ENCODE measurements at regions not wholly inside any gene's neighbourhood (a gene's known extent, or its start where the extent isn't known, plus 50 kb on each side); places are given as distances from the start of the nearest gene placed in this dataset.

DNA sequence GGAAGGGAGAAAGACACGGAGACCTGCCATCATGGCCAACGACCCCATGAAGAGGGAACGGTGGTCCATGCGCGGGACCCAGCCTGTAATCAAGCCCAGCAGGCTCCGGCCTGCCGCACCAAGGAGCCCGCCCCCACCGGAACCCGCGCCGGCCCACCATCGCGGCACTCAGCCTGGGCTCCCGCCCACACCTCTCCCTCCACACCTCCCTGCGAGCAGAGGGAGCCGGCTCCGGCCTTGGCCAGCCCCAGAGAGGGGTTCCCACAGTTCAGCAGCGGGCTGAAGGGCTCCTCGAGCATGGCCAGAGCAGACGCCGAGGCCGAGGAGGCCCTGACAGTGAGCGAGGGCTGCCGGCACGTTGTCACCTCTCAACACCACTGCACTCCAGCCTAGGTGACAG is 1302.8 kb upstream of the CNTN5 start:
- H3K4me3 Mint-ChIP-seq = no peak overlapping the region
- H3K4me1 Mint-ChIP-seq = no peaks in the 10 kb centered on the region
- H3K36me3 Mint-ChIP-seq = no peaks in the 10 kb centered on the region
- no peak overlapping the region for H3K27ac Mint-ChIP-seq
- no peaks in the 10 kb centered on the region for H3K9me3 Mint-ChIP-seq
- H3K27me3 Mint-ChIP-seq = no peaks in the 10 kb centered on the region

DNA sequence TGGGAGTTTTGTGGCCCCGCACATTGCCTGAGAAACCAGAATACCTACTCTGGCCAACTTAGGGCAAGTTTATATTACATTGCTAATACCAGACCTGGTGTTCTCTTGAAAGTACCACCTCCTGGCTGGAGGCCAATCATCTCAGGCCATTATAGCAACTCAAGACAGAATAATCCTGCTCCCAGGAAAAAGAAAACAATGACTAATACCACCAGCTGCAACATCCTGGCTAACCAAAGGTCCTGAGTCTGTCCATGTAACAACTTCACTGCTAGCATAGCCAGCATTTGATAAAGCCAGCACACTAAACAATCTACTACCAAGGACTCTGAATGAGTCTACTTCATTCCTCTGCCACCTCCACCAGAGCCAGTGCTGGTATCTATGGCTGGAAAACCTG is 1298.7 kb upstream of the CNTN5 start:
- H3K4me3 Mint-ChIP-seq = no peak overlapping the region
- H3K36me3 Mint-ChIP-seq = no peaks in the 10 kb centered on the region
- H3K27me3 Mint-ChIP-seq = no peaks in the 10 kb centered on the region
- H3K9me3 Mint-ChIP-seq = peaks cover 6% of the 10 kb centered on the region
- no peaks in the 10 kb centered on the region for H3K4me1 Mint-ChIP-seq
- no peak overlapping the region for H3K27ac Mint-ChIP-seq

DNA sequence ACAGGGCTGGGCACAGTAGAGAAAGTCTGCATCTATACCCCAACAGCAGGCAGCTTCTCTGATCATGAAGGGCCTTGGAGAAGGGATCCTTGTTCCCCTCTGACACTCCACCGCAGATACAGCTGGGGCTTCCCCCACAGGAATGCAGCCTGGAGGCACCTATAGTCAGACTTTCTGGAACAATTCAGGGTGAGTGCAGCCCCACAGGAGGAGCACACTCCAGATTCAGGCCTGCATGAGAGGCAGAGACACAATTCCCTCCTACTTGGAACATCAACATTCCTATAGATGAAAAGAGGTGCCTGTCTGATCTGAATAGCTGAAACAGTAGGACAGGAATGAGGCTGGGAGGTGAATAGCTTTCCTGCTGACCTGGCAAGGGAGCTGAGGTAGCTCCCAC is 1298.0 kb upstream of the CNTN5 start:
- Mint-ChIP-seq H3K4me3 (no peak overlapping the region), H3K36me3 (no peaks in the 10 kb centered on the region), H3K27ac (no peak overlapping the region), H3K9me3 (peaks cover 6% of the 10 kb centered on the region), H3K27me3 (no peaks in the 10 kb centered on the region), H3K4me1 (no peaks in the 10 kb centered on the region)

DNA sequence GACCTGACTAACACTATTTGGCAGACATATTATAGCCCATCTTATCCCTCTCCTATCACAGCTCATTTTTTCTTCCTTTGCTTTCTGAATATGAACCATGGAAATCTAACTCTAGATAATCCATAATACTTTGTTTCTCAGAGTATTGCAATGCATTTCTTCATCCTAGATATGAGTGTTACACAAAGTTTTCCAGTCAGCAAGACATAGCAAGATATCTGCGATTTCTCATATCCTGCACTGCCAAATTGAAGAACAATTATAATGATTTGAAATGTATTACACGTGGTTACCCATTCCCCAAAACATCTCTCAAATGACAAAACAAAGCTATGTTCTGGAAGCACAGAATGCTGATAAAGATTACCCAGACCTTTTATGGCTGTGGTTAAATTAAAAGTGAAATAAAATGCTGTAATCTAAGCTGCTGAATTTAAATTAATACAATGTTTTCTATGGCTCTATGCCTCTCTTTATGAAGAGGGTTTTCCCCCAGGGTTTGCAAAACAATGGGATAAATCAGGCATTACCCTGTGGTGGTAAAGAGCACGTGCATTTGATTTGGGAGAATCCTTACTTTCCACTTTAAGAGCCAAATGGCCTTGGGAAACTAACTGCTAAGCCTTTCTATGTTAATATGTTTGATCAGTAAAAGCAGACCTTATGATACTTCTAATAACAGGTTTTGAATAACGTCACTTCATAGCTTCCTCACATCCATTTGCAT is 1291.0 kb upstream of the CNTN5 start:
- H3K27ac Mint-ChIP-seq = no peak overlapping the region
- no peaks in the 10 kb centered on the region for H3K27me3 Mint-ChIP-seq
- H3K36me3 Mint-ChIP-seq = no peaks in the 10 kb centered on the region
- peaks cover 17% of the 10 kb centered on the region for H3K9me3 Mint-ChIP-seq
- H3K4me1 Mint-ChIP-seq = no peaks in the 10 kb centered on the region
- no peak overlapping the region for H3K4me3 Mint-ChIP-seq

DNA sequence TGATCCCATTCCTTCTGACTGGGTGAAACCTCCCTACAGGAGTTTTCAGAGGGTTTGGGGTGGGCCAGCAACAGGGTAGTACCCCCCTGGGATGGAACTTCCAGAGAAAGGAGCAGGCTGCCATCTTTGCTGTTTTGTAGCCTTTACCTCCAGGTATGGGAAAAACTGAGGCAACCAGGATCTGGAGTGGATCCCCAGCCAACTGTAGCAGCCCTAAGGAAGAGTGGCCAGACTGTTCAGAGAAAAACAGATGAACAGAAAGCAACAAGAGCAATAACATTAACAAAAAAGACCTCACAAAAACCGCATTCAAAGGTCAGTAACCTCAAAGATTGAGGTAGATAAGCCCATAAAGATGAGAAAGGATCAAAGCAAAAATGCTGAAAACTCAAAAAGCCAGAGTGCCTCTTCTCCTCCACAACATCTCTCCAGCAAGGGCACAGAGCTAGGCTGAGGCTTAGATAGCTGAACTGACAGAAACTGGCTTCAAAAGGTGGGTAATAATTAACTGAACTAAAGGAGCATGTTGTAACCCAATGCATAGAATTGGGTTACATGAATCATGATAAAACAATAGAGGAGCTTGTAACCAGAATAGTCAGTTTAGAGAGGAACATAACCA is 1288.6 kb upstream of the CNTN5 start:
- Mint-ChIP-seq H3K27me3 (no peaks in the 10 kb centered on the region), H3K4me1 (no peaks in the 10 kb centered on the region), H3K36me3 (no peaks in the 10 kb centered on the region), H3K4me3 (no peak overlapping the region), H3K9me3 (peaks cover 10% of the 10 kb centered on the region), H3K27ac (no peak overlapping the region)

DNA sequence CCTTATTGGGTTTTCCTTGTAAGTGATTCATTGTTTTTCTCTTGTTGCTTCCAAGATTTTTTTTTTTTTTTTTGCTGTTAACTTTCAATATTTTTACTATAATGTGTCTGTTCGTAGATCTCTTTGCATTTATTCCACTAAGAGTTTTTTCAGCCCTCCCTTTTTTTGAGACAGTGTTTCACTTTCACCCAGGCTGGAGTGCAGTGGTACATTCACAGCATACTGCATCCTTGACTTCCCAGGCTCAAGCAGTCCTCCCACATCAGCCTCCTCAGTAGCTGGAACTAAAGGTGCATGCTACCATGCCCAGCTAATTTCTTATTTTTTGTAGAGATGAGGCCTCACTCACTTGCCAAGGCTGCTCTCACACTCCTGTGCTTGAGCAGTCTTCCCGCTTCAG is 1282.0 kb upstream of the CNTN5 start:
- Mint-ChIP-seq H3K9me3 (peaks cover 24% of the 10 kb centered on the region), H3K36me3 (no peaks in the 10 kb centered on the region), H3K27me3 (no peaks in the 10 kb centered on the region), H3K4me1 (no peaks in the 10 kb centered on the region), H3K27ac (no peak overlapping the region), H3K4me3 (no peak overlapping the region)

DNA sequence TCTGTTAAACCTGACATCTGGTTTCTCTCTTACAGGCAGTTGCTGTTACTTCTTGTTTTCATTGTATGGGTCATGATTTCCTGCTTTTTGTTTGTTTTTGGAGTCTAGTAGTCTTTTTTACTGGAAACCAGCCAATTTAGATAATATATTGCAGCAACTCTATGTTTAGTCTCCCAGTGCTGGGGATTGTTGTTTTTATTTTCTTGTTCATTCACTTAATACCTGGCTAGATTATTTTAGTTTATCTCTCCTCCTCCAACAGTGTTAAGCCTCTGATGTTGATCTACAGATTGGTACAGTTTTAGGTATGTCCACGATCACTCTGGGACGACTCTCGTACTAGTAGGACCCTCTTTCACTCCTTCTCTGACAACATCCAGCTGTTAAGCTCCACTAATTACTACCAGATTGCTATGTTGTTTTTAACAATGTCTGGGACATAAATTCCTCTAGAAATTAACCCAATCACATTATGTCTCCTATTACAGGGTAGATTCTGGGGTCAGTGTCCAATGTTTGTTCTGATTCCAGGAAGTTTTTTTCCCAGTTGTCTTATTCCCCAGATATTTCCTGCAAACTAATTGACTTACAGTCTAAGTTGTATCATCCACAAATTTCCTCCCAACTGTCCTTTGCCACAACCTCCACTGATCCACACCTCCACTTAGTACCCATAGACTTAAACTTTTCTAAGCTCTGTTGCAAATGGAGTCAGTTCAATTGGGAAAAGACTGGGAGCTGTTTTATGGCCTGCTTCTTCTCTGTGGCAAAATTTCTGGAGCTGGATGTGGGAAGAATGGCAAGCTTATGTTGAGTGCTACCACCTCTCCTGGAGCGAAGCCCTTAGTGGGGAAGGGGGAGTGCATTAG is 1280.6 kb upstream of the CNTN5 start:
- Mint-ChIP-seq H3K27ac (no peak overlapping the region), H3K4me1 (no peaks in the 10 kb centered on the region), H3K27me3 (no peaks in the 10 kb centered on the region), H3K9me3 (peaks cover 20% of the 10 kb centered on the region), H3K36me3 (peaks cover 1% of the 10 kb centered on the region), H3K4me3 (no peak overlapping the region)

DNA sequence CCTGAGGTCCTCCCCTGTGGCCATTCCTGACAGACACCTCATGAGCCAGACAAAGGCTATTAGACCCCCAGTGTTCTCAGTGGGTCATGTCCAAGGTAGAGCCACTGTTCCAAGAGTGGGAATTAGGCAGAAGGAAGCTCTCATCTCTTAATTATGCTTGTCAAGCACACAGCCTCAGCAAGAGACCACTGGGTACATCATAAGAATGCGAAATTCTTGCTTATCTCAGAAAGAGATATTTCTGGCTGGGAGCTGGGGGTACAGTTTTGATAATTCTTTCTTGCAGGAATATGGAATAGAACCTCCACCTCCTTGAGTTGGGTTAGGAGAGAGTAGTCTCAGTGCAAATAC is 1280.0 kb upstream of the CNTN5 start:
- Mint-ChIP-seq H3K27ac (no peak overlapping the region), H3K4me1 (no peaks in the 10 kb centered on the region), H3K27me3 (no peaks in the 10 kb centered on the region), H3K4me3 (no peak overlapping the region), H3K36me3 (peaks cover 1% of the 10 kb centered on the region), H3K9me3 (peaks cover 20% of the 10 kb centered on the region)

DNA sequence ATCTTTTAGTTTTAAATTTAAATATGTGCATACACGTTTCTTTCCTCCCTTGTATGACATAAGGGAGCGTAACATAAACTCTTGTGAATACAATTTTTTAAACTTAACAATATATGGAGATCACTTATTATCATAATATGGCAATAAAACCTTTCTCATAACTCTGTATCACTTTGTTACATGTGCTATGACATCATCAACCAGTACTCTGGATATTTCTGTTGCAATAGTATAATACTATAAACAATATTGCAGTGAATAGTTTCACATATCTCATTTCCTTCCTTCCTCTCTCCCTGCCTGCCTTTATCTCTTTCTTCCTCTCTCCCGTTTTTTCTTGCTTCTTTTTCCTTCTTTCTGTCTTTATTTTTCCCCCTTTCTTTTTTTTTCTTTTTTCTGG is 1278.0 kb upstream of the CNTN5 start:
- Mint-ChIP-seq H3K9me3 (peaks cover 20% of the 10 kb centered on the region), H3K27ac (no peak overlapping the region), H3K4me3 (no peak overlapping the region), H3K36me3 (peaks cover 1% of the 10 kb centered on the region), H3K27me3 (no peaks in the 10 kb centered on the region), H3K4me1 (no peaks in the 10 kb centered on the region)

DNA sequence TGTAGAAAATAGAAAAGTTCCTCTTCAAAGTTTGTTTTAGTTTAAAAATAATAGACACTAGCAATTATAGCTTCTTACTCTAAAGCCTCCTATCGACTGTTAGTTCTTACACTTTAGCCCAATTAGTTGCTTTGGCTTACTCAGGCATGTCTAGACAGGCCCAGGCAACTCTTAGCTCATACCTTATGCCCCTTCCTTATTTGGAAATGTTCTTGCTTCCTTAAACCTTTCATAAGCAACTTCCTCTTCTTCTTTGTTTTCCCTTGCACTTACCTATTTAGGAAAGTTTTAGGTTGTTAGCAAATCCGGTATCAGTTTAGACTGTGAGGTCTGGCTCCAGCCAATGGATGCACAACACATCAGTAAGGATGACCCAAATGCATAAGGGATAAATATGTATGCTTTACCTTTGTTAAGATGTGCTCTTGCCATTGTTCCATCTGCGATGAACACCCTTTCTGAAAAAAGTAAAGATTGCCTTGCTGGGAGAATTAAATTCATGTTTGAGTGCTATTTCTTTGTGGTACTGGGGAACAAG is 1277.5 kb upstream of the CNTN5 start:
- H3K27me3 Mint-ChIP-seq = no peaks in the 10 kb centered on the region
- H3K4me3 Mint-ChIP-seq = no peak overlapping the region
- peaks cover 1% of the 10 kb centered on the region for H3K36me3 Mint-ChIP-seq
- H3K4me1 Mint-ChIP-seq = no peaks in the 10 kb centered on the region
- no peak overlapping the region for H3K27ac Mint-ChIP-seq
- peaks cover 20% of the 10 kb centered on the region for H3K9me3 Mint-ChIP-seq

DNA sequence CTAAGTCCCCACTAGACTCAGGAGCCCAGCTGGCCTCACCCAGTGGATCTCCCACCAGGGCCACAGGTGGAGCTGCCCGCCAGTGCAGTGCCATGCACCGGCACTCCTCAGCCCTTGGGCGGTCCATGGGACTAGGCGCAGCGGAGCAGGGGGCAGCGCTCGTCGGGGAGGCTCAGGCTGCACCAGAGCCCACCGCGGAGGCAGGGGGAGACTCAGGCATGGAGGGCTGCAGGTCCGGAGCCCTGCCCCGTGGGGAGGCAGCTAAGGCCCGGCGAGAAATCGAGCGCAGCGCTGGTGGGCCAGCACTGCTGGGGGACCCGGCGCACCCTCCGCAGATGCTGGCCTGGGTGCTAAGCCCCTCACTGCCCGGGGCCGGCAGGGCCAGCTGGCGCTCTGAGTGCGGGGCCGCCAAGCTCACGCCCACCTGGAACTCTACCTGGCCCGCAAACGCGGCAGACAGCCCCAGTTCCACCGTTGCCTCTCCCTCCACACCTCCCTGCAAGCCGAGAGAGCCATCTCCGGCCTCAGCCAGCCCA is 1275.2 kb upstream of the CNTN5 start:
- H3K9me3 Mint-ChIP-seq = peaks cover 17% of the 10 kb centered on the region
- peaks cover 1% of the 10 kb centered on the region for H3K36me3 Mint-ChIP-seq
- H3K4me1 Mint-ChIP-seq = no peaks in the 10 kb centered on the region
- H3K4me3 Mint-ChIP-seq = no peak overlapping the region
- H3K27me3 Mint-ChIP-seq = no peaks in the 10 kb centered on the region
- H3K27ac Mint-ChIP-seq = no peak overlapping the region

DNA sequence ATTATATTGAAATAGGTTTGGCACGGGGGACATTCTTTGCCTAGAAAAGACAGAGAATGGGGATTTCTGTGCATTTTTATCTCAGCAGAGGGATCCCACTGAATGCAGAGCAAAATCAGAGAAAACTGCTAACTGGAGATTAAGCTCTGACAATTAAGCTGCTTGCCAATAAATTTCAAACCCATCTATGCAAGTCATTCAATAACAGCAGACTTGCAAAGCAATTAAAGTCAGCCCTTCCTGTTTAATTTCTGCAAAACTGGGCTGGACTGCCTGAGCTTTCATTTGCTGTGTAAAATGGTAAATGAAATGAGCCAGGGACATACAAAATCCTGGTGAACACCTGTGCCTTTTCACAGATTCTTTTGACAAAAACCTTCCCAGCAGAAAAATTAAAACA is 1273.9 kb upstream of the CNTN5 start:
- Mint-ChIP-seq H3K4me1 (no peaks in the 10 kb centered on the region), H3K9me3 (peaks cover 17% of the 10 kb centered on the region), H3K36me3 (peaks cover 1% of the 10 kb centered on the region), H3K4me3 (no peak overlapping the region), H3K27ac (no peak overlapping the region), H3K27me3 (no peaks in the 10 kb centered on the region)

DNA sequence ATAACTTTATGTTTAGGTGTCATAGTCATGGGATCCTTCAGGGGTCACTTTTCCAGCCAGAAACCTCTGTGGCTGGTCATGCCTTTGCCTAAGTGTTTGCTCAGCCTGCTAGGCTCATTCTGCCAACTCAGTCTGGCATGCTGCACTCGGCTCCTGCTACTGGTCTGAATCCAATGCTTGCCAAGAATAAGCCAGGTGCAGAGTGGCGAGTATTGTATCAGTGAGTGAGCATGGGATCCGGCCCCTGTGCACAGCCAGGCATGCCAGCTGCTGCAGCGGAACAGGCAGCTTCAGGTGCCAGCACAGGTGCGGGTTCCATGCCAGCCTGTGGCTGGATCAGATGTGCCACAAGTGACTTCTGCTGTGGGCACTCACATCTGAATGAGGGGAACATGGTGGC is 1269.3 kb upstream of the CNTN5 start:
- Mint-ChIP-seq H3K36me3 (no peaks in the 10 kb centered on the region), H3K4me1 (no peaks in the 10 kb centered on the region), H3K27me3 (no peaks in the 10 kb centered on the region)

DNA sequence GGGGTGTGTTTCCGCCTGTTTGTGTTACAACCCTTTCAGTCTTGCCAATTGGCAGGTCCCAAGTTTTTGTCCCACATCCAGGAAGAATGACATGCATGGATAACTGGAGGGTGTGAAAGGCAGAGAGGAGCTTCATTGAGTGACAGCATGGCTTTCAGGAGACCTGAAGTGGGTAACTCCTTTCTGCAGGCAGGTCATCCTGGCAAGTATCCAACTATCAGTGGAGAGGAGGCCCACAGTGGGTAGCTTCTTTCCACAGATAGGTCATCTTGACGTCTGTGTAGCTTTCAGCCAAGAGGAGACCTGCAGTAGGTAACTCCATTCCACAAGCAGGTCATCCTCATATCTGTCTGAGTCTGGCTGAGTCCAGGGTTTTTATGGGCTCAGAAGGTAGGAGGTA is 1268.8 kb upstream of the CNTN5 start:
- H3K36me3 Mint-ChIP-seq = no peaks in the 10 kb centered on the region
- peaks cover 8% of the 10 kb centered on the region for H3K9me3 Mint-ChIP-seq
- H3K4me3 Mint-ChIP-seq = no peak overlapping the region
- no peaks in the 10 kb centered on the region for H3K27me3 Mint-ChIP-seq
- H3K27ac Mint-ChIP-seq = no peak overlapping the region
- H3K4me1 Mint-ChIP-seq = no peaks in the 10 kb centered on the region

More for the DNA sequence above, 1269.3 kb upstream of the CNTN5 start:
- Mint-ChIP-seq H3K9me3 (peaks cover 8% of the 10 kb centered on the region), H3K27ac (no peak overlapping the region), H3K4me3 (no peak overlapping the region)

DNA sequence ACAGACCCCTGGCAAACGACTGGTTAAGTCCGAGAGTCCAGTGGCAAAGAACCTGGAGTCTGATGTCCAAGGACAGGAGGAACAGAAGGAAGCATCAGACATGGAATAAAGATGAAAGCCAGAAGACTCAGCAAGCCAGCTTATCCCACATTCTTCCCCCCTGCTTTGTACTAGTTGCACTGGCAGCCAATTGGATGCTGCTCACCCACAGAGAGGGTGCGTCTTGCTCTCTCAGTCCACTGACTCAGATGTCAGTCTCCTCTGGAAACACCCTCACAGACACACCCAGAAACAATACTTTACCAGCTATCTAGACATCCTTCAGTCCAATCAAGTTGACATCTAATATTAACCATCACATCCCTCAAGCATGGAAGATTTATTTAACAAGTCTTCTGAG is 1265.8 kb upstream of the CNTN5 start:
- Mint-ChIP-seq H3K4me1 (no peaks in the 10 kb centered on the region), H3K27ac (no peak overlapping the region), H3K9me3 (peaks cover 4% of the 10 kb centered on the region), H3K36me3 (no peaks in the 10 kb centered on the region), H3K4me3 (no peak overlapping the region), H3K27me3 (no peaks in the 10 kb centered on the region)

Measured in activated naive CD4-positive, alpha-beta T cell treated with anti-CD3 and anti-CD28 coated beads, Interleukin-2, amount 50 U/mL, for 24 hours (primary cell).